ENCODE measurements at regions not wholly inside any gene's neighbourhood (a gene's known extent, or its start where the extent isn't known, plus 50 kb on each side); places are given as distances from the start of the nearest gene placed in this dataset.
A peak's percentile ranks its signal among the peaks of the same experiment; 100 is the strongest.
"Not testable (repeated sequence)": the region's sequence is repeated elsewhere in the genome, so short reads cannot be mapped to it uniquely, and the experiment has no call there.

DNA sequence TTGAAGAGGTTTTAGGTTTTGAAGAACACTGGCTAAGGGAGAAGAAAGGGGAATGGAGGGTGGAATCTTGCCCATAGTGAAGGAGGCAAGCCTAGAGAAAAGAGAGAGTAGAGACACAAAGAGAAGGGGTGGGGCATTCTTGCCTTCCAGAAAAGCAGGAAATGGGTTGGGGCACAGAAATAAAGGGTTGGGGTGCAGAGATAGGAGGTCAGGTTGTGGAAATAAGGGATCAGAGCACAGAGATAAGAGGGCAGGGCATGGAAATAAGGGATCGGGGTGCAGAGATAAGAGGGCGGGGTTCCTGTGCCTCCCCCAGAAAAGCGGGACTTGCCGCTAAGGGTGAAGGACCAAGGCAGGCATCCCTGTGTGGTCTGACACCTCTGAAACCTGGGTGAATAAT lies 69.9 kb downstream of the ALG1L2 start:
- intact Hi-C loops (cut with DNase I); FAIRE-seq; H3K4me3 ChIP-seq (ENCODE audit: low read length in 3 of 3); H3K9ac ChIP-seq (ENCODE audit: low read length in 3 of 3); DNase-seq; H3K27ac ChIP-seq (ENCODE audit: low read depth in 2 of 2, low read length in 2 of 2); H3K36me3 ChIP-seq (ENCODE audit: control insufficient read depth in 2 of 3, insufficient read depth in 3 of 3, low read length in 3 of 3); H3K4me1 ChIP-seq (ENCODE audit: control insufficient read depth in 2 of 3, insufficient read depth in 2 of 3, low read depth in 1 of 3, low read length in 3 of 3); H3K27me3 ChIP-seq (ENCODE audit: control insufficient read depth, insufficient read depth, low read length); H3K9me3 ChIP-seq (ENCODE audit: control insufficient read depth in 2 of 3, insufficient read depth in 1 of 3, low read length in 3 of 3): not testable (repeated sequence)

DNA sequence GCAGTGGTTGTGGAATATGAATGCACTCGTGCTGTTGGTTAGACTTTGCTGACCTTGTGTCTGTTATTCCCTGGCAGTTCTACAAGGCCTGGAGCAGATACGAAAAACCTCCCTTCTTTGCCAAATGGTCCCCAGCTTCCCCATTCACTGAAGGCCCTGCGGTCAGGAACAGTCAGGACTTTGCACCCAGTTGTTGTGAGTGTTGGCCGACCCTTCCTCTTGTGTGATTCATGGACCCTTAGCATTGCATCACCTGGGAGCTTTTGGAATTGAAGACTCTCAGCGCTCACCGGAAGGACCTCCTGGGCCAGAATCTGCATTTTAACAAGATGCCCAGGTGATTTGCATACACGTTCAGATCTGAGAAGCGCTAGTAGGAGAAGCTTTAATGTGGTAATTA lies 71.6 kb downstream of the ALG1L2 start:
- intact Hi-C loops (cut with DNase I); FAIRE-seq; H3K27ac ChIP-seq (ENCODE audit: low read depth in 2 of 2, low read length in 2 of 2): not testable (repeated sequence)

DNA sequence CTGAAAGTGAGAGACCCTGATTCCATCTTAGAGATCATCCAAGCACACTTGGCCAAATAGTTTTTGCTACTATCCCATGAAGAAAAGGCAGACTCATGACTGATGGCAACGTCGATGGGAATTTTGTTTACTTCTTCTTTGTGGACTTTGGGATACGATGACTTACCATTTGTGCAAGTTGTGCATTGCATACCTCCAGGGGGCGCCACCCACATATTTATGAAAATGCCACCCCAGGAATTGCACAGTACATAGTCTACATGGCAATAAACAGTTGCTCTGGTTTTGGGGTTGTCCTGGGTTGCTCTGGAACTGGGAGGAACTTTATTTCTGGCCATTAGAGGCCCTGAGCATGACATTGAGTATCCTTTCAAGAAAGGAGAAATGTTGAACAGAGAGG lies 73.8 kb downstream of the ALG1L2 start:
- intact Hi-C loops (cut with DNase I); DNase-seq; FAIRE-seq; H3K27ac ChIP-seq (ENCODE audit: low read depth in 2 of 2, low read length in 2 of 2); H3K9ac ChIP-seq (ENCODE audit: low read length in 3 of 3); H3K4me1 ChIP-seq (ENCODE audit: control insufficient read depth in 2 of 3, insufficient read depth in 2 of 3, low read depth in 1 of 3, low read length in 3 of 3); H3K27me3 ChIP-seq (ENCODE audit: control insufficient read depth, insufficient read depth, low read length); H3K4me3 ChIP-seq (ENCODE audit: low read length in 3 of 3); H3K9me3 ChIP-seq (ENCODE audit: control insufficient read depth in 2 of 3, insufficient read depth in 1 of 3, low read length in 3 of 3); H3K36me3 ChIP-seq (ENCODE audit: control insufficient read depth in 2 of 3, insufficient read depth in 3 of 3, low read length in 3 of 3): not testable (repeated sequence)

More for the DNA sequence above, 71.6 kb downstream of the ALG1L2 start:
- H3K4me3 ChIP-seq (ENCODE audit: low read length in 3 of 3); H3K4me1 ChIP-seq (ENCODE audit: control insufficient read depth in 2 of 3, insufficient read depth in 2 of 3, low read depth in 1 of 3, low read length in 3 of 3); DNase-seq; H3K9me3 ChIP-seq (ENCODE audit: control insufficient read depth in 2 of 3, insufficient read depth in 1 of 3, low read length in 3 of 3); H3K36me3 ChIP-seq (ENCODE audit: control insufficient read depth in 2 of 3, insufficient read depth in 3 of 3, low read length in 3 of 3); H3K27me3 ChIP-seq (ENCODE audit: control insufficient read depth, insufficient read depth, low read length); H3K9ac ChIP-seq (ENCODE audit: low read length in 3 of 3): not testable (repeated sequence)

DNA sequence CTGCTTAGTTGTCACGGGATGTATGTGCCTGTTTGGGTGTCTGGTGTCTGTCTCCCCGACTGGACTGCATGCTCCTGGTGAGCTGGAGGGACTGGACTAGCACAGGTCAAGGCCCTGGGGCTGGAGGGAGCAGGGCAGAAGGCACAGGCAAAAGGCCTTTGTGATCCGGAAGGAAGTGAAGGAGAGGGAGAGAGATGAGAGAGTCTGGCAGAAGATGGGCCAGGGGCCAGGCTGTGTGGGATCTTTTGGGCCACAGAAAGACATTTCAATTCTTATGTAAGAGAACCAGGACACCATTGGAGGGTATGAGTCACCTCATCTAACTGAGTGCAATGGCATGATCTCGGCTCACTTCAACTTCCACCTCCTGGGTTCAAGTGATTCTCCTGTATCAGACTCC lies 85.2 kb downstream of the ALG1L2 start:
- H3K4me1 ChIP-seq (ENCODE audit: control insufficient read depth in 2 of 3, insufficient read depth in 2 of 3, low read depth in 1 of 3, low read length in 3 of 3); H3K27ac ChIP-seq (ENCODE audit: low read depth in 2 of 2, low read length in 2 of 2); DNase-seq; intact Hi-C loops (cut with DNase I); FAIRE-seq; H3K4me3 ChIP-seq (ENCODE audit: low read length in 3 of 3); H3K9me3 ChIP-seq (ENCODE audit: control insufficient read depth in 2 of 3, insufficient read depth in 1 of 3, low read length in 3 of 3); H3K27me3 ChIP-seq (ENCODE audit: control insufficient read depth, insufficient read depth, low read length); H3K36me3 ChIP-seq (ENCODE audit: control insufficient read depth in 2 of 3, insufficient read depth in 3 of 3, low read length in 3 of 3); H3K9ac ChIP-seq (ENCODE audit: low read length in 3 of 3): not testable (repeated sequence)

DNA sequence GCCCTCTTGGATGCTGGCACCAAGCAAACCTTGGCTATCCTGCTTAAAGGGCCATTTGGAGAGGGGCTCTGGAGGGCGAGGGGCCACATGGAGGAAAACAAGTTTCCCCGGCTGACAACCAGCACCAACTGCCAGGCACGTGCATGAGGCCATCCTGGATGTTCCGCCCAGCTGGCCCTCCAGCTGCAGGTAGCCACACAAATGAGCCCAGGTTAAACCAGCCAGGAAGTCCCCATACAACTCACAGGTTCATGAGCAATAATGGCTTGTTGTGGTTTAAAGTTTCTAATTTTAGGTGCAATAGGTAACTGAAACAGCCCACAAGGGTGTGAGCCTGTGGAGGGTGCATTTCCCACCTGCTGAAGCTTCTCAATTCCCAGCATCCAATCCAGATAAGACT lies 93.6 kb downstream of the ALG1L2 start:
- intact Hi-C loops (cut with DNase I); H3K9me3 ChIP-seq (ENCODE audit: control insufficient read depth in 2 of 3, insufficient read depth in 1 of 3, low read length in 3 of 3); FAIRE-seq; DNase-seq; H3K36me3 ChIP-seq (ENCODE audit: control insufficient read depth in 2 of 3, insufficient read depth in 3 of 3, low read length in 3 of 3); H3K9ac ChIP-seq (ENCODE audit: low read length in 3 of 3); H3K27ac ChIP-seq (ENCODE audit: low read depth in 2 of 2, low read length in 2 of 2); H3K4me3 ChIP-seq (ENCODE audit: low read length in 3 of 3); H3K4me1 ChIP-seq (ENCODE audit: control insufficient read depth in 2 of 3, insufficient read depth in 2 of 3, low read depth in 1 of 3, low read length in 3 of 3); H3K27me3 ChIP-seq (ENCODE audit: control insufficient read depth, insufficient read depth, low read length): not testable (repeated sequence)

DNA sequence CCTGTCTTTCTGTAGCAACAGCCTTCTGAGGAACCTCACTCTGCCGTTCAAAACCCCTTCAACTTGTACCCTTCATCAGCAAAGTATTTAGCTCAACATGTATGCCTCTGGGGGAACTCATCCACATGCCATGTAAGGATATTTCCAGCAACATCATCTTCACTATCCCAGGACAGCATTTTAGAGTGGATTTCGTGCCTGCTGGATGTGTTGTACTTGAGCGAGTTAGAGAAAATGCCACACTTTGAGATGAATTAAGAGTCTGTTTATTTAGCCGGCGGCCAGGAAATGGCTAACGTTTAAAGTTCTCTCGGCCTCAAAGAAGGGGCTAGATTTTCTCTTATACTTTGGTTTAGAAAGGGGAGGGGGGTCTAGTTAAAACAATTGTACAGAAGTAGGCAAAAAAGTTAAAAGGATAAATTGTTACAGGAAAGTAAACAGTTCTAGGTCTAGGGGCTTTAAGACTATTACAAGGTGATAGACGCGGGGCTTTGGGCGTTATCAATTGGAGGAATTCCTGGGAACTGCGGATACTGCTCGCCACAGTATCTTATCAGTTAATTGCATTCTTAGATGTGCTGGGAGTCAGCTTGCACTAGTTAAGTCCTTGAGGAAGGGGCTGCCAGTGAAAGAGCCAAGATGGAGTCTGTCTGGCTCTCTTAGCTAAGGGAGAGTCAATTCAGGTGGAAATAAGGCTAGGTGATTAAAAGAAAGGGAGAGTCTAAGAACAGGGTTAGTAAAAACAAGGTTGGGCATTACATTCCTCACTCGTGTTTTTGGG lies 95.0 kb downstream of the ALG1L2 start:
- not testable (repeated sequence) for FAIRE-seq; H3K36me3 ChIP-seq (ENCODE audit: control insufficient read depth in 2 of 3, insufficient read depth in 3 of 3, low read length in 3 of 3)
- peak in 1 of 5 donors; percentile 3 for DNase-seq

DNA sequence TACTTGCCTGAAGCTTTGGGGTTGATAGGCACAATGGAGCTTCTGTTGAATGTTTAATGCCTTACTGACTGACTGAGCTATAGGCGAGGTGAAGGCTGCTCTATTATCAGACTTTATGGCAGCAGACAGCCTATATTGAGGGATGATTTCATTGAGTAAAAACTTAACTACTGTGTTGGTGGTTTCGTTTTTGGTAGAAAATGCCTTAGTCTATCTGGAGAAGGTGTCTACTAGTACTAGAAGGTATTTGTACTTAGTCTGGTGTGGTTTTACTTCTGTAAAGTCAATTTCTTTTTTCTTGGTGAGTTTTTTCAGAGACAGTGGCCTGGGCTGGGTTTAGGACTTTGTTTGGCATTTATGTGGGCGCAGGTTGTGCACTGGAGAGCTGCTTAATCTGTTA lies 97.2 kb downstream of the ALG1L2 start:
- H3K27ac ChIP-seq (ENCODE audit: low read depth in 2 of 2, low read length in 2 of 2); FAIRE-seq; H3K27me3 ChIP-seq (ENCODE audit: control insufficient read depth, insufficient read depth, low read length); DNase-seq; H3K9ac ChIP-seq (ENCODE audit: low read length in 3 of 3); H3K4me3 ChIP-seq (ENCODE audit: low read length in 3 of 3); H3K4me1 ChIP-seq (ENCODE audit: control insufficient read depth in 2 of 3, insufficient read depth in 2 of 3, low read depth in 1 of 3, low read length in 3 of 3); H3K36me3 ChIP-seq (ENCODE audit: control insufficient read depth in 2 of 3, insufficient read depth in 3 of 3, low read length in 3 of 3); intact Hi-C loops (cut with DNase I); H3K9me3 ChIP-seq (ENCODE audit: control insufficient read depth in 2 of 3, insufficient read depth in 1 of 3, low read length in 3 of 3): not testable (repeated sequence)

More for the DNA sequence above, 95.0 kb downstream of the ALG1L2 start:
- H3K4me1 ChIP-seq (ENCODE audit: control insufficient read depth in 2 of 3, insufficient read depth in 2 of 3, low read depth in 1 of 3, low read length in 3 of 3); H3K9me3 ChIP-seq (ENCODE audit: control insufficient read depth in 2 of 3, insufficient read depth in 1 of 3, low read length in 3 of 3); H3K9ac ChIP-seq (ENCODE audit: low read length in 3 of 3); H3K4me3 ChIP-seq (ENCODE audit: low read length in 3 of 3); intact Hi-C loops (cut with DNase I); H3K27ac ChIP-seq (ENCODE audit: low read depth in 2 of 2, low read length in 2 of 2); H3K27me3 ChIP-seq (ENCODE audit: control insufficient read depth, insufficient read depth, low read length): not testable (repeated sequence)

DNA sequence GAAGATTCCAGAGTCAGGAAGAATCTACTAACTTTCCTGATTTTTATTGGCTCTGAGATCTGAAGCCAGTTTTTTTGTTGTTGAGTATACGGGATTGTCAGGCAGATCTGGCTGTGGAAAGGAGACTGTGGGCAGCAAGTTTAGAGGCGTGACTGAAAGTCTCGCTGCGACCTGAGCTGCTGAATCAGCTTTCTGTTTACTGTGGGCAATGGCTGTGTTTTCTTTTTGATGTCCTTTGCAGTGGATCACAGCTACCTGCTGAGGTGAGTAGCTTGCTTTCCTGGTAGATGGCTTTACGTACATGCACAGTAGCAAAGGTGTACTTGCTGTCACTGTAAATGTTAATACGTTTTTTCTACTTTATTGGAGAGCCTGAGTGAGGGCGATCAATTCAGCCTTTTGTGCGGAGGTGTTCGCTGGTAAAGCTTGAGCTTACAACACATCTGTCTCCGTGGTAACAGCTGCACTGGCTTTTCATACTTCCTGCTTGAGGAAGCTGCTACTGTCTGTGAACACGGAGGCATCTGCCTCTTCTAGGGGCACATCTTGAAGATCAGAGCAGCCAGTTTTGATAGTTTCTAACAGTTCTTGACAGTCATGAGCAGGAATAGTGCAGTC lies 97.8 kb downstream of the ALG1L2 start:
- H3K27me3 ChIP-seq (ENCODE audit: control insufficient read depth, insufficient read depth, low read length); H3K9me3 ChIP-seq (ENCODE audit: control insufficient read depth in 2 of 3, insufficient read depth in 1 of 3, low read length in 3 of 3); FAIRE-seq; H3K9ac ChIP-seq (ENCODE audit: low read length in 3 of 3); H3K36me3 ChIP-seq (ENCODE audit: control insufficient read depth in 2 of 3, insufficient read depth in 3 of 3, low read length in 3 of 3); intact Hi-C loops (cut with DNase I); H3K27ac ChIP-seq (ENCODE audit: low read depth in 2 of 2, low read length in 2 of 2); H3K4me1 ChIP-seq (ENCODE audit: control insufficient read depth in 2 of 3, insufficient read depth in 2 of 3, low read depth in 1 of 3, low read length in 3 of 3): not testable (repeated sequence)
- DNase-seq, result peak in 3 of 5 donors; percentile 18 to 37 (median 20)
- H3K4me3 ChIP-seq (ENCODE audit: low read length in 3 of 3), result peak overlapping the region; percentile 56 to 62 (median 57)

Data from kidney (tissue), 10 donors.